ENCODE measurements at regions not wholly inside any gene's neighbourhood (a gene's known extent, or its start where the extent isn't known, plus 50 kb on each side); places are given as distances from the start of the nearest gene placed in this dataset.

DNA sequence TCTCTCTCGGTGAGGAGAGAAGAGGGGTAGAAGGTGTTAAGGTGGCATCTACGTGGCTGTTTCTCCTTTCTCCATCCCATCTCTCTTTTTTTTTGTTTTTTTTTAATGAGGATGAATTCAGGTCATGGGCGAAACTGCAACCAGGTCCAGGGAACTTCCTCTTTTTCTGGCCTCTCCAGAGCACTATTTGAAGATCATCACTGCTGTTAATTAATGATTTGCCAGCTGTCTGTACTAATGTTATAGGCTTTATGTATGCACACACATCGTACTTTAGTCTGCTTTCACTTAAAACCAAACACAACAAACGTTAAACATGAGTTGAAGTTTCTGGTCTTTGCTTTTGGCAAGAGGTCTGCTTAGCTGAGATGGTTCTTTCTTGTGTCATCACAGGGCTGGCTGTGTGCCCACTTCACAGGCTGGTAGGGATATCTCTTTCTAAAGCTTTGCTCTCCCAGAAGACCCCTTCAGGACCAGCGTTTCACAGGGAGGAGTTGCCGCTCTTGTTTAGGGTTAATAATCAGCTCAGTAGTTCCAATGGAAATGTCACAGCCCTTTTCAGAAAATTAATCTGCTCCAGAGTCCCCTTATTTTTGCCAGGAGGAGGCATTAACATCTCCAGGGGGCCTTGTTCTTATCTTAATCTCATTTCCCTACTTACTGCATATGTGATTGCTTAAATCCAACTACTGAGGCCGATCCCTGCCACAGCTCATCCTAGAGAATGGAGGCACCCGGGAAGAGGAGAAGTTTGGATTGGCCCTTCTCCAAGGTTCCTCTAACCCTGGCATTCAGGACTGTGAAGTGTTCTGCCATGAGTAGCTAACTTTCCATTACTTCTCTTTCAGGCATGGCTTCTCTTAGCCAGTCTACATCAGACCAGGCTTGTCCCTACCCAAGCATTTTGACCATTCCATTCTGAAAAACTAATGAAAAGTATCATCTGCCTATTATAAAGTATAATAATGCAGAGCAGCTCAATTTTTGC lies 273.9 kb upstream of the NFE2L3 start:
- Histone ChIP-seq H3K4me1 (no peaks in the 10 kb centered on the region), H3K27me3 (peaks cover 0 to 6% of the 10 kb centered on the region in 2 donors), H3K27ac (no peak overlapping the region), H3K36me3 (no peaks in the 10 kb centered on the region), H3K9me3 (no peaks in the 10 kb centered on the region), H3K4me3 (no peak overlapping the region)
- TF ChIP-seq, protein P1, sequence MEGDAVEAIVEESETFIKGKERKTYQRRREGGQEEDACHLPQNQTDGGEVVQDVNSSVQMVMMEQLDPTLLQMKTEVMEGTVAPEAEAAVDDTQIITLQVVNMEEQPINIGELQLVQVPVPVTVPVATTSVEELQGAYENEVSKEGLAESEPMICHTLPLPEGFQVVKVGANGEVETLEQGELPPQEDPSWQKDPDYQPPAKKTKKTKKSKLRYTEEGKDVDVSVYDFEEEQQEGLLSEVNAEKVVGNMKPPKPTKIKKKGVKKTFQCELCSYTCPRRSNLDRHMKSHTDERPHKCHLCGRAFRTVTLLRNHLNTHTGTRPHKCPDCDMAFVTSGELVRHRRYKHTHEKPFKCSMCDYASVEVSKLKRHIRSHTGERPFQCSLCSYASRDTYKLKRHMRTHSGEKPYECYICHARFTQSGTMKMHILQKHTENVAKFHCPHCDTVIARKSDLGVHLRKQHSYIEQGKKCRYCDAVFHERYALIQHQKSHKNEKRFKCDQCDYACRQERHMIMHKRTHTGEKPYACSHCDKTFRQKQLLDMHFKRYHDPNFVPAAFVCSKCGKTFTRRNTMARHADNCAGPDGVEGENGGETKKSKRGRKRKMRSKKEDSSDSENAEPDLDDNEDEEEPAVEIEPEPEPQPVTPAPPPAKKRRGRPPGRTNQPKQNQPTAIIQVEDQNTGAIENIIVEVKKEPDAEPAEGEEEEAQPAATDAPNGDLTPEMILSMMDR (IDR thresholded peaks at IDR 0.05) = no peak
- TF ChIP-seq POLR2A (IDR thresholded peaks at IDR 0.05) = no peak
- 31% methylated on average over 8 of the region's 9 CpGs for WGBS (ENCODE audit: insufficient coverage, low coverage, low lambda C conversion rate, missing lambda C conversion rate)
- intact Hi-C loops (cut with DNase I) = no loop called here
- no peak for DNase-seq
- ATAC-seq = no peak

DNA sequence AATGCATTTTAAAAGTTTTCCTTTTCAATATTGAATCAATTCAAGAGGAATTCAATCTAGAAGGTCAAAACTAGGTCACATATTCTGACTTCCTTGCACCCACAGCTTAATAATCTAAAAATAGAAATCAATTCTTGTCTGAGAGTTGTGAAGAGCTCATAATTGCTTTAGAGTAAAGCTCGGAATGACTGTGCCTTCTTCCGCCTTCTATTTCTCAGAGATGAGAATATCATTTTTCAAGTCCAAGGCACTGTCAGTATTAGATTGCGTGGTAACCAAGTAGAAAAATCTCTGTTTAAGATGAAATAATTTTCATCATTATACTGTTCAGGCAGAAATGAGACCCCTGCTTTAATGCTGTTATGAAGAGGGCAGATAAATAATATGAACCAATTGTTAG lies 272.2 kb upstream of the NFE2L3 start:
- DNase-seq (no peak), ATAC-seq (no peak)
- Histone ChIP-seq H3K9me3 (no peaks in the 10 kb centered on the region), H3K27ac (no peak overlapping the region), H3K27me3 (peaks cover 0 to 6% of the 10 kb centered on the region in 2 donors), H3K36me3 (no peaks in the 10 kb centered on the region), H3K4me3 (no peak overlapping the region), H3K4me1 (no peaks in the 10 kb centered on the region)
- no peak for TF ChIP-seq POLR2A (IDR thresholded peaks at IDR 0.05)
- TF ChIP-seq, protein P1 (IDR thresholded peaks at IDR 0.05) = no peak
- intact Hi-C loops (cut with DNase I) = no loop called here
- WGBS (ENCODE audit: insufficient coverage, low coverage, low lambda C conversion rate, missing lambda C conversion rate) = 80% methylated on average over 3 of the region's 3 CpGs

DNA sequence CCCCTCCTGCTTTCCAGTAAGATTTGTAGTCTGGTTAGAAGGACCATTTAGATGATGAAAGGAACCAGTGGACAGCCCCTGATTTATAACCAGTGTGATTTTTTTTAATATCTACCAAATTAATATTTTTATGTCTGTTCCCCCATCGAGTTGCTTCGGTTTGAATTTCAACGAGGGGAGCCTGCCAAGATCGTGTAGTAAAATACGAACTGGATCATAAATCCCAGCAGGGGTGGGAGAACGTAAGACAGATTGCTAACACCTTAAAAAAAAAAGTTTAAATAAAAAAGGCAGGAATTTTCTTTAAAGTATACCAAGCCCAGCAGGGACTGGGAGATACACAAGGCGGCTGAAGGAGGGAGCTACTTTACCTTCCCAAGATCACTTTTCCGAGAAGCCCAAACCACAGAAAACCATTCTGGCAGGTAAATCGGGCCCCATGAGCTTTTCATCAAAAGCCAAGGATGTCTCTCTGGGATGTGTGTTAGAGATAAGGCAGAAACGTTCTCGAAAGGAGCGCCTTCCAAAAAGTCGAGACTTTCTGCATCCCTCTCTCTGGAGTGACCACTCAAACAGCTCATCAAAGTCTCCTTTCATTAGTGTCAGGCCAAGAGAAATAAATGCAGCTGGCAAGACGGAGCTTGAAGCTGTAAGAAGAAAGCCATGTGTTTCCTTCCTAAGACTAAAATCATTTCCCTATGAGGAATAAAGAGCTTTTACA lies 270.5 kb upstream of the NFE2L3 start:
- ATAC-seq = no peak
- 58% methylated on average over 14 of the region's 14 CpGs for WGBS (ENCODE audit: insufficient coverage, low coverage, low lambda C conversion rate, missing lambda C conversion rate)
- no peaks in the 10 kb centered on the region for H3K27me3 ChIP-seq
- H3K4me3 ChIP-seq = no peak overlapping the region
- no peaks in the 10 kb centered on the region for H3K4me1 ChIP-seq
- no peak overlapping the region for H3K27ac ChIP-seq
- no peaks in the 10 kb centered on the region for H3K36me3 ChIP-seq
- no peaks in the 10 kb centered on the region for H3K9me3 ChIP-seq
- intact Hi-C loops (cut with DNase I) = no loop called here
- TF ChIP-seq POLR2A (IDR thresholded peaks at IDR 0.05) = no peak
- TF ChIP-seq, protein P1 (IDR thresholded peaks at IDR 0.05) = no peak
- no peak for DNase-seq

DNA sequence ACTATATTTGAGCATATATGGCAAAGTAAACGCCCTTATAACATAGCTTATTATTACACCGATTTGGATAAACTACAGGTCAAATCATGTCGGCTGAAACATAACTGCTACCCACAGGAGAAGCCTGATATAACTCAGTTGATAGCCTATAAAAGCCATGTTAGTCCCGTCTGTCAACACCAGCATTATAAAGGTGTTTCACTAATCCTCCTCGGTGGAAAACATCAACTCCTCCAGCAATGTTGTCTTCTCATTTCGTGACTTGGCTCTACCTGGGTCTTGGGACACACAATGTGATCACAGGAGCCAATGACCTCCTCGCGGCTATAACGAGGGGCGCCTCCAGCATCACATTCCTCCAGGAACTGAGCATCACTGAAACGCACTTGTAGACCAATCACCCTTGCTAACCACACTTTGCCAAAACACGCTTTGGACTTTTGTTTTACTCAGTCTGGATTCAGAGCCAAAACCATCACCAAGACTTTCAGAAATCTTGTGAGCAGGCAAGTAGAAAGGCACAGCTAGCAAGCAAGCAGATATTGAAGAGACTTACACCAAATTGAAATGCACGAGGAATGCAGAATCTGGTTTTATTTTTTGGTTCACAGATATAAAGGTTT lies 269.7 kb upstream of the NFE2L3 start:
- WGBS (ENCODE audit: insufficient coverage, low coverage, low lambda C conversion rate, missing lambda C conversion rate) = 56% methylated on average over 10 of the region's 13 CpGs
- TF ChIP-seq POLR2A (IDR thresholded peaks at IDR 0.05) = no peak
- TF ChIP-seq, protein P1 (IDR thresholded peaks at IDR 0.05) = no peak
- Histone ChIP-seq H3K9me3 (no peaks in the 10 kb centered on the region), H3K4me1 (no peaks in the 10 kb centered on the region), H3K36me3 (no peaks in the 10 kb centered on the region), H3K27me3 (no peaks in the 10 kb centered on the region), H3K27ac (no peak overlapping the region), H3K4me3 (no peak overlapping the region)
- intact Hi-C loops (cut with DNase I) = no loop called here
- ATAC-seq = no peak
- no peak for DNase-seq
